Skin of body (tissue), 1 donor: ENCODE measurements at regions not wholly inside any gene's neighbourhood (a gene's known extent, or its start where the extent isn't known, plus 50 kb on each side); places are given as distances from the start of the nearest gene placed in this dataset.

ENCODE experiments used
- DNase-seq: peaks from one replicate; lab custom pipeline; 2025; lab: John Stamatoyannopoulos, UW

- DNase-seq, result no peak
Measured at GRCh38 chr14:29037411-29037810, 270.8 kb downstream of the FOXG1 start.

GRCh38 chr14:29039171-29039570 lies 272.6 kb downstream of the FOXG1 start:
- no peak for DNase-seq

- DNase-seq, result no peak
Measured at GRCh38 chr14:29042551-29042950, 276.0 kb downstream of the FOXG1 start.

- DNase-seq, result no peak
Measured at GRCh38 chr14:29043737-29044136, 277.1 kb downstream of the FOXG1 start.

GRCh38 chr14:29045237-29045636 lies 278.6 kb downstream of the FOXG1 start:
- DNase-seq, result no peak

- no peak for DNase-seq
Measured at GRCh38 chr14:29054119-29054518, 287.5 kb downstream of the FOXG1 start.

GRCh38 chr14:29056041-29056566 lies 289.5 kb downstream of the FOXG1 start:
- DNase-seq, result no peak

- no peak for DNase-seq
Measured at GRCh38 chr14:29061702-29062101, 295.1 kb downstream of the FOXG1 start.

GRCh38 chr14:29062466-29062865 lies 295.9 kb downstream of the FOXG1 start:
- DNase-seq, result no peak

- no peak for DNase-seq
Measured at GRCh38 chr14:29062976-29063375, 296.4 kb downstream of the FOXG1 start.

GRCh38 chr14:29064305-29064900 lies 297.8 kb downstream of the FOXG1 start:
- DNase-seq, result no peak

- DNase-seq, result no peak
Measured at GRCh38 chr14:29069228-29069627, 302.6 kb downstream of the FOXG1 start.

GRCh38 chr14:29075761-29076160 lies 309.2 kb downstream of the FOXG1 start:
- no peak for DNase-seq

GRCh38 chr14:29077916-29078315 lies 311.3 kb downstream of the FOXG1 start:
- DNase-seq, result no peak

- no peak for DNase-seq
Measured at GRCh38 chr14:29078810-29079522, 312.4 kb downstream of the FOXG1 start.

GRCh38 chr14:29085546-29085945 lies 319.0 kb downstream of the FOXG1 start:
- no peak for DNase-seq

GRCh38 chr14:29089849-29090248 lies 323.3 kb downstream of the FOXG1 start:
- DNase-seq, result no peak

- no peak for DNase-seq
Measured at GRCh38 chr14:29092121-29092520, 325.5 kb downstream of the FOXG1 start.

GRCh38 chr14:29097476-29097875 lies 330.9 kb downstream of the FOXG1 start:
- DNase-seq, result no peak

- no peak for DNase-seq
Measured at GRCh38 chr14:29098656-29099055, 332.1 kb downstream of the FOXG1 start.

GRCh38 chr14:29102266-29102665 lies 335.7 kb downstream of the FOXG1 start:
- DNase-seq, result no peak

GRCh38 chr14:29102996-29103395 lies 336.4 kb downstream of the FOXG1 start:
- DNase-seq, result no peak

GRCh38 chr14:29108908-29109307 lies 342.3 kb downstream of the FOXG1 start:
- no peak for DNase-seq
